Calu3 (cell line): ENCODE measurements at regions not wholly inside any gene's neighbourhood (a gene's known extent, or its start where the extent isn't known, plus 50 kb on each side); places are given as distances from the start of the nearest gene placed in this dataset.

Experiments used
- BruUV-seq: library from RNA; stranded (reverse); fragments of 400-500 nt; replicated peaks from 2 replicates; lab custom pipeline; 2021; lab: Mats Ljungman, UMichigan
- CTCF ChIA-PET: fragments of 300-600 bp; sonication (Branson Sonifier 250); formaldehyde crosslinking; loops from one replicate; lab custom pipeline; 2022; ENCODE audit warnings: antibody characterized with exemption; lab: Charles Lee
- DNase-seq: peaks from one replicate; pipeline ENCODE4 v3.0.0; 2022
- H3K27ac Mint-ChIP-seq: one replicate; pipeline ENCODE4 v1.8.0; 2022; ENCODE audit warnings: mixed read lengths; ENCODE audit not compliant: unreplicated experiment
- H3K27me3 Mint-ChIP-seq: one replicate; pipeline ENCODE4 v1.8.0; 2022; ENCODE audit warnings: mixed read lengths; ENCODE audit not compliant: unreplicated experiment
- H3K36me3 Mint-ChIP-seq: one replicate; pipeline ENCODE4 v1.8.0; 2022; ENCODE audit warnings: mild to moderate bottlenecking, moderate library complexity, mixed read lengths; ENCODE audit not compliant: insufficient read depth, unreplicated experiment
- H3K4me1 Mint-ChIP-seq: one replicate; pipeline ENCODE4 v1.8.0; 2022; ENCODE audit warnings: mild to moderate bottlenecking, low read depth, mixed read lengths; ENCODE audit not compliant: unreplicated experiment
- H3K4me3 Mint-ChIP-seq: one replicate; pipeline ENCODE4 v1.8.0; 2022; ENCODE audit warnings: mild to moderate bottlenecking, low read depth, moderate library complexity, mixed read lengths; ENCODE audit not compliant: unreplicated experiment
- H3K9me3 Mint-ChIP-seq: one replicate; pipeline ENCODE4 v1.8.0; 2022; ENCODE audit warnings: low read depth, mixed read lengths; ENCODE audit not compliant: unreplicated experiment
- intact Hi-C: fragments of 100-400 bp; cut with micrococcal nuclease; formaldehyde crosslinking; loops from one replicate; pipeline ENCODE4 v1.10.0; 2022; ENCODE audit not compliant: unreplicated experiment
- TF ChIP-seq, protein P1 (sequence below): fragments of 200-600 bp; IDR thresholded peaks from one replicate; pipeline ENCODE4 v1.8.0; 2022; ENCODE audit warnings: antibody characterized with exemption; ENCODE audit not compliant: unreplicated experiment

DNA sequence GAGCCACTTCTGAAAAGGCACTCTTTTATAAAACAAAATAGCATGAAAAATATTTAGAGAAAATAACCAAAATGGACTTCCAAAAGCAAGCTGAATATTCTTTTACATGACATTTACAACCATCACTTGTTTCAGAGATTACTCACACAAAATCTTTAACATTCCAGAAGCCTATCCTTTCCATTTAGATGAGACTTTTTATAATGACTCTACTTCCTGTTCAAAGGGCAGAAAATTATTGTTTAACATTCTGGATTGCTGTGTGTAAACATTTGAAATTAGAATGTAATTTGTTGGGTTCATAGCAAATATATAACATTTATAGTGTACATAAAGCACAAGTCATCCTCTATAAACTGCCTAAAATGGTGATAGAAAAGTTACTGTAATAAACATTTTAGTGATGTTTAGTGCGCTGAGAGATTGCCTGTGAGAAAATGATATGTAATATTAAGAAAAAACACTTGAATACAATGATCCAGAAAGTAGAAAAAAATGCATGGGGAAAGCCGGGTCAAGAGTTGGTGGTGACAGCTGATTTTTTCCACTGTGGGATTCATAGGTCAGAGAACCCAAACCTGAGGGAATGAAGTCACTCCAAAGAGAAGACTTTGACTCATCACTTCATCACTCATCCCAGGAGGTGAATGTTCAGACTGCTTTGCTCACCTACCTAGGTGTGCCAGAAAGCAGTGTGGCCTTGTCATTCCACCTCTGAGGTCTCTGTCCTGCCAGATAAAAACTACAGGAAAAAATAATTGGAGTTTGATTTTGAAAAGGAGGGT is 305.8 kb downstream of the ARPP21 start:
- CTCF ChIA-PET = interaction anchor here (1.0 kb wide), 2 partner anchors 12 to 37 kb away, joined by 3 read pairs; no protein-coding TSS in a partner anchor
- TF ChIP-seq, protein P1, sequence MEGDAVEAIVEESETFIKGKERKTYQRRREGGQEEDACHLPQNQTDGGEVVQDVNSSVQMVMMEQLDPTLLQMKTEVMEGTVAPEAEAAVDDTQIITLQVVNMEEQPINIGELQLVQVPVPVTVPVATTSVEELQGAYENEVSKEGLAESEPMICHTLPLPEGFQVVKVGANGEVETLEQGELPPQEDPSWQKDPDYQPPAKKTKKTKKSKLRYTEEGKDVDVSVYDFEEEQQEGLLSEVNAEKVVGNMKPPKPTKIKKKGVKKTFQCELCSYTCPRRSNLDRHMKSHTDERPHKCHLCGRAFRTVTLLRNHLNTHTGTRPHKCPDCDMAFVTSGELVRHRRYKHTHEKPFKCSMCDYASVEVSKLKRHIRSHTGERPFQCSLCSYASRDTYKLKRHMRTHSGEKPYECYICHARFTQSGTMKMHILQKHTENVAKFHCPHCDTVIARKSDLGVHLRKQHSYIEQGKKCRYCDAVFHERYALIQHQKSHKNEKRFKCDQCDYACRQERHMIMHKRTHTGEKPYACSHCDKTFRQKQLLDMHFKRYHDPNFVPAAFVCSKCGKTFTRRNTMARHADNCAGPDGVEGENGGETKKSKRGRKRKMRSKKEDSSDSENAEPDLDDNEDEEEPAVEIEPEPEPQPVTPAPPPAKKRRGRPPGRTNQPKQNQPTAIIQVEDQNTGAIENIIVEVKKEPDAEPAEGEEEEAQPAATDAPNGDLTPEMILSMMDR = no peak

DNA sequence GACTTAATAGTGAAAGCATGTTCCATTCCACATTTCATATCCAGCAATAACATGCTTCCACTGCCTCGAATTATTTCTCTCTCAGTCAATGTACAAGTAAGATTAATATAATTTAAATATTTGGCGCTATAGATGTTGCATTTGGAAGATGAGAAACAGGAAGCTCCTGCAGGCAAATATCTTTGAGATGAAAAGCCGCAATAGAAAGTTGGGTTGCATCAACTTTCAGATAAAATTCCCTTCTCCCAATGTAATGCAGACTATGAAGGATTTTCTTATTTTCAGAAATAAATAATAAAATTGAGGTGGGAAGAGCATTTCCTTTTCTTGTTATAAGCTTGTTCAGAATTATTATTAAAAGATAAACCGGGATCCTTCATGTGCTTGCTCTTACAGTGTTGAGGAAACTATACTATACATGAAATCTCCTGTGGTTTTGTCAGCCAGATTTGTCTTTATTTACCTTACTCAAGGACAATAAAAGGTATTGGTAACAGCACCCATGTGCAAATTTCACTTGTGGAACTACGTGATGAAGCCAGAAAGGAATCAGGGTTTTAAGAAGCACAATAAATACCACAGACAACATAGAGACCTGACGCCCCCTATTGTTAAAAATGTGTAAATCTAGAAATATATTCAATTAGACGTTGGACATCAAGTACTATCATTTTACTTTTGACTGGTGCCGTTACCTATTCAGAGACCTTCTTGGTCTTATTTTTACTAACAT is 307.0 kb downstream of the ARPP21 start:
- Mint-ChIP-seq H3K36me3 (no peaks in the 10 kb centered on the region), H3K4me1 (peaks cover 9% of the 10 kb centered on the region), H3K27ac (no peak overlapping the region), H3K27me3 (no peaks in the 10 kb centered on the region), H3K4me3 (no peak overlapping the region), H3K9me3 (no peaks in the 10 kb centered on the region)
- intact Hi-C loops = no loop called here
- TF ChIP-seq, protein P1 = no peak
- BruUV-seq = no TSS peak
- DNase-seq = no peak
- CTCF ChIA-PET = no interaction called here

More for the DNA sequence above, 305.8 kb downstream of the ARPP21 start:
- no TSS peak for BruUV-seq
- no peak for DNase-seq
- H3K36me3 Mint-ChIP-seq = no peaks in the 10 kb centered on the region
- peaks cover 9% of the 10 kb centered on the region for H3K4me1 Mint-ChIP-seq
- H3K4me3 Mint-ChIP-seq = no peak overlapping the region
- intact Hi-C loops = no loop called here
- no peak overlapping the region for H3K27ac Mint-ChIP-seq
- H3K9me3 Mint-ChIP-seq = no peaks in the 10 kb centered on the region
- no peaks in the 10 kb centered on the region for H3K27me3 Mint-ChIP-seq

- Mint-ChIP-seq H3K4me3 (no peak overlapping the region), H3K36me3 (no peaks in the 10 kb centered on the region)
- DNase-seq = no peak
Measured at GRCh38 chr3:35946854-35947515, 307.7 kb downstream of the ARPP21 start.

GRCh38 chr3:35950021-35950420 is 310.7 kb downstream of the ARPP21 start:
- BruUV-seq = no TSS peak
- Mint-ChIP-seq H3K27ac (no peak overlapping the region), H3K4me3 (no peak overlapping the region), H3K27me3 (no peaks in the 10 kb centered on the region), H3K9me3 (no peaks in the 10 kb centered on the region), H3K4me1 (peaks cover 6% of the 10 kb centered on the region), H3K36me3 (no peaks in the 10 kb centered on the region)
- intact Hi-C loops = no loop called here
- DNase-seq = no peak
- TF ChIP-seq, protein P1 = no peak
- CTCF ChIA-PET = no interaction called here

More at GRCh38 chr3:35946854-35947515, 307.7 kb downstream of the ARPP21 start:
- Mint-ChIP-seq H3K27ac (no peak overlapping the region), H3K27me3 (no peaks in the 10 kb centered on the region), H3K4me1 (peaks cover 9% of the 10 kb centered on the region), H3K9me3 (no peaks in the 10 kb centered on the region)
- CTCF ChIA-PET = no interaction called here
- intact Hi-C loops = no loop called here
- BruUV-seq = no TSS peak
- TF ChIP-seq, protein P1 = no peak
